IPS DF 6.9 (cell line): ENCODE measurements at regions not wholly inside any gene's neighbourhood (a gene's known extent, or its start where the extent isn't known, plus 50 kb on each side); places are given as distances from the start of the nearest gene placed in this dataset.

Experiments
- DNase-seq: peaks from one replicate; pipeline ENCODE4 v3.0.0-alpha.2; 2013; ENCODE audit warnings: low read depth, low spot score
- H3K27ac ChIP-seq: one replicate; pipeline ENCODE4 v1.5.1; 2013; ENCODE audit warnings: low read length, control low read depth
- H3K27me3 ChIP-seq: 2 replicates; pipeline ENCODE4 v1.6.1; 2013; ENCODE audit warnings: mild to moderate bottlenecking, low read length; ENCODE audit not compliant: control insufficient read depth, insufficient read depth
- H3K36me3 ChIP-seq: 2 replicates; pipeline ENCODE4 v1.6.1; 2013; ENCODE audit warnings: low read length; ENCODE audit not compliant: control insufficient read depth, insufficient read depth
- H3K4me1 ChIP-seq: 2 replicates; pipeline ENCODE4 v1.6.1; 2013; ENCODE audit warnings: low read length; ENCODE audit not compliant: control insufficient read depth, insufficient read depth
- H3K4me3 ChIP-seq: 2 replicates; pipeline ENCODE4 v1.5.1; 2013; ENCODE audit warnings: mild to moderate bottlenecking, low read length
- H3K9me3 ChIP-seq: 2 replicates; pipeline ENCODE4 v1.6.1; 2013; ENCODE audit warnings: low read length, inconsistent platforms; ENCODE audit not compliant: control insufficient read depth, insufficient read depth
- WGBS: extraction: QIAGEN DNeasy Blood & Tissue Kit; methylation state at CpG from one replicate; pipeline ENCODE4 v1.1.7; 2013; ENCODE audit warnings: mixed read lengths, missing lambda C conversion rate; ENCODE audit not compliant: insufficient read length, insufficient coverage; 5-methylcytosine and 5-hydroxymethylcytosine counted together

DNA sequence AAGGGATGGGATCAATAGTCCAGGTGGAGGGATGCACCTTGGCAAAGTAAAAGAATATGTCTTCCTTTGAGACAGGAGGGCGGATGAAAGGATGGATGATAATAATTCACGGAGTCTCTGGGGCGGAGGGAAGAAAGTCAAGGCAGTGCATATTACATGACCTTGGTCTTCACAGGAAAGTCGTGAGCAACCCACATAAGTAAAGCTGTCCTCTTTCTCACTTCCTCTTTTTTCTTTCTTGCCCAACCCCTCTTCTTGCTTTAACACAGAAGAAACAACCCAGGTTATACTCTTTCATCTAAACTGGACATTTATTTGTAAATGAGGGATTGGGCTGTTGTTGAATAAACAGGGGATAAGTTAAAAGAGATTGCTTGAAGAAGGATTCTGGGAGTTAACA, 168.7 kb upstream of the SKOR2 start:
- H3K36me3 ChIP-seq: no peaks in the 10 kb centered on the region
- H3K27ac ChIP-seq: no peak overlapping the region
- no peak for DNase-seq
- H3K4me3 ChIP-seq: no peak overlapping the region
- H3K4me1 ChIP-seq: no peaks in the 10 kb centered on the region; the same call in 1 of the 2 replicates
- H3K9me3 ChIP-seq: no peaks in the 10 kb centered on the region
- WGBS: no CpG with 5 or more reads among the region's 4 CpGs
- H3K27me3 ChIP-seq: peaks cover 10% of the 10 kb centered on the region; the same call in 1 of the 2 replicates

DNA sequence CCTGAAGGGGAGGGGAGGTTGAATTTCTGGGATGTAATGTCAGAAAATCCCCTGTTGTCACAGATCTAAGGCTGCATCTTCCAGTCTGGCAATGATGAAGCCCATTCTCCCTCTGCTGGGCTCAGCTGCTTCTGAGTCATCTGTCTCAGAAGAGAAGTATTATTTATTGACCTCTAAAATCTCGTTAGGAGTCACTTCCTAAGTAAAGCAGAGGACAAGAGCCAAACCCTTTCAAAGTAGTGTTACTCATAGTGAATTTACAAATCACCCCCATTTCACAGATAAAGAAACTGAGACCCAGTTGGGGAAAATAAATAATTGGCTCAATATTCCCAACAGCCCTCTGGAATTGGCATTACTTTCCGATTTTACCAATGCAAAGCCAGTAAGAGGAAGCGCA, 167.3 kb upstream of the SKOR2 start:
- Histone ChIP-seq H3K27me3 (peaks cover 11% of the 10 kb centered on the region; the same call in 1 of the 2 replicates), H3K9me3 (no peaks in the 10 kb centered on the region), H3K36me3 (no peaks in the 10 kb centered on the region), H3K27ac (no peak overlapping the region), H3K4me1 (no peaks in the 10 kb centered on the region; the same call in 1 of the 2 replicates), H3K4me3 (no peak overlapping the region)
- DNase-seq: no peak
- no CpG with 5 or more reads among the region's 3 CpGs for WGBS

DNA sequence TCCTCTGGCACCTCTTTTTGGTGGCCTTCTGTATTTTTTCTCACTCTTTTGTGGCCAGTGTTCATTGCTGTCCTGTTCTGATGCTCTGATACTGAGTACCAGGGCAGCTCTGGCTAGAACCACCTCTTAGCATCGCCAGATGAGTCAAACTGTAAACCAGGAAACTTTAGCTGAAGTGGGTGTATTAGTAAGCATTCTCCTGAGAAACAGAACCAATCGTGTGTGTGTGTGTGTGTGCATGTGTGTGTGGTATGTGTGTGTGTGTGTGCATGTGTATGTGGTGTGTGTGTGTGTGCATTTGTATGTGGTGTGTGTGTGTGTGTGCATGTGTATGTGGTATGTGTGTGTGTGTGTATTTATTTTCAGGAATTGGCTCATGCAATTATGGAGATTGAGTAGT, 166.3 kb upstream of the SKOR2 start:
- Histone ChIP-seq H3K4me3 (no peak overlapping the region), H3K27me3 (peaks cover 10% of the 10 kb centered on the region; the same call in 1 of the 2 replicates), H3K9me3 (no peaks in the 10 kb centered on the region), H3K36me3 (no peaks in the 10 kb centered on the region), H3K27ac (no peak overlapping the region), H3K4me1 (no peaks in the 10 kb centered on the region; the same call in 1 of the 2 replicates)
- WGBS: no CpG with 5 or more reads among the region's 2 CpGs
- no peak for DNase-seq

DNA sequence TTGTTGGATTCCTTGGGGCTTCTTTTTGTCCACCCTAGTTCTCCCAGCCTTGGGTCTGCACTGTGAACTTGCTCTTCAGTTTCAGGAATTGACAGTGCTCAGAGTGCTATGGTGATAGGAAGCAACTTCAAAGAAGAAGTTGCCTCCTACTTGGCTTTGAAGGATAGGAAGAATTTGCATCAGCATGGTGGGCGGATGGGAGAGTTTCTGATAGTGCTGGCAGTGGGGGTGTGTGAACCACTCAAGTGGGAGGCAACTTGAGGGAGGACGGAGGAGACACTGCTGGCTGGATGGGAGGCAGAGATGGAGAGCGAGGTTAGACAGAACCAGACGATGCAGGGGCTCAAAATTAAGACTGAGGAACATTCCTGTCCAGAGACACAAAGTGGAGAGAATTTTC, 164.4 kb upstream of the SKOR2 start:
- no CpG with 5 or more reads among the region's 4 CpGs for WGBS
- H3K4me3 ChIP-seq: no peak overlapping the region
- H3K36me3 ChIP-seq: no peaks in the 10 kb centered on the region
- no peaks in the 10 kb centered on the region; the same call in 1 of the 2 replicates for H3K4me1 ChIP-seq
- H3K27ac ChIP-seq: no peak overlapping the region
- peaks cover 7% of the 10 kb centered on the region; the same call in 1 of the 2 replicates for H3K27me3 ChIP-seq
- no peak for DNase-seq
- no peaks in the 10 kb centered on the region for H3K9me3 ChIP-seq

DNA sequence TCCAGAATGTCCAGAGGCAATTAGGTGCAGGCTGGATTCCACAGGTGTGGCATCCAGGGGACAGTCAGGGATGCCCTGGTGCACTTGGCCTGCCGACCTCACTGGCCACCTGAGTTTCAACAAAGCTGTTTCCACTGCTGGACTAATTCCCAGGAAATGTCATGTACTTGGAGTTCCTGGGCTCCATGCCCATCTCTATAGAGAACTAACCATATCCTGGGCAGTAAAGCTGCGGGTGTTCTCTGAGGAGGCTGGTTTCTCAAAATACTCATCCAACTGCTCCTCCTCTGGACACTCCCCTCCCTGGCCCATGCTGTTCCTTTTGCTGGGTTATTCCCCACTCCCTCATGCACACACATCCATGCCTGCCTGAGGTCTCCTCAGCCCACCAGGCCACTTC, 161.9 kb upstream of the SKOR2 start:
- H3K27me3 ChIP-seq: peaks cover 2% of the 10 kb centered on the region; the same call in 1 of the 2 replicates

DNA sequence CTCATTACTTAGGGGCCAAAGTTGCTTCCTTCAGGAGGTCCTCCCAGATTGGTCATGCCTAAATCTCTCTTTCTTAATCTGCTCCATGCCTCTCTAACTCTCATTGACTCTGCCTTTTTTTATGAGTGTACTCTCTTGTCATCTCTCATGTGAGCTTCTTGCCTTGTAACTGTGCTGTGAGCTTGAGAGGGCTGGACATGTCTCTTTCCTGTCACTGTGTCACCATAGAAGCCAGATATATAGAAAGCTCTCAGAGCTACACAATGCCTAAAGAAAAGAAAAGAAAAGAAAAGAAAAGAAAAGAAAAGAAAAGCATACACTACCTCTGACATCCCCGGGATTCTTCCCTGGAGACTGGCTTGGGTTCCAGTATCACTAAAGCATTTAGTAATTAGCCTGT, 161.5 kb upstream of the SKOR2 start:
- Histone ChIP-seq H3K9me3 (no peaks in the 10 kb centered on the region), H3K36me3 (no peaks in the 10 kb centered on the region), H3K4me1 (no peaks in the 10 kb centered on the region; the same call in 1 of the 2 replicates), H3K27me3 (peaks cover 2% of the 10 kb centered on the region; the same call in 1 of the 2 replicates), H3K27ac (no peak overlapping the region), H3K4me3 (no peak overlapping the region)
- DNase-seq: no peak
- no CpG with 5 or more reads among the region's 1 CpG for WGBS

More for the DNA sequence above, 161.9 kb upstream of the SKOR2 start:
- WGBS: no CpG with 5 or more reads among the region's 2 CpGs
- no peak for DNase-seq
- no peaks in the 10 kb centered on the region for H3K9me3 ChIP-seq
- H3K36me3 ChIP-seq: no peaks in the 10 kb centered on the region
- no peak overlapping the region for H3K27ac ChIP-seq
- no peaks in the 10 kb centered on the region; the same call in 1 of the 2 replicates for H3K4me1 ChIP-seq
- H3K4me3 ChIP-seq: no peak overlapping the region

DNA sequence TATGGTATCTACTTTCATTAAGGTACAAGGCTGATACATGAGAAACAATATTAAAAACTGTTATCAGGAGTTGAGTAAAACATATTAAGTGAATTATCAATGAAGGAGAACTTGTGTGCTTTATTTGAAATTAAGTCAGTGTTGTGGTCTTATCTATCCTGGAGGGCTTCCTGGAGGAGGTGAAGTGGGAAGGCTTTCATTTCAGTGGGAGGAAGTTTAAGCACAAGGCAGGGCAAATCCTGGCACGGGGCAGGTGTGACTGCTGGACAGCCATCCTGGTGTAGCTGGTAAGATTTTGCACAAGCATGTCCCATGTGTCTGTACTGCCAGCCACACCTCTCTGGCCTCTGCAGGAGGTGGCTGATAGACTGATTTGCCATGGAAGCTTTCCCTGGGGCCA, 159.7 kb upstream of the SKOR2 start:
- H3K27me3 ChIP-seq: peaks cover 2% of the 10 kb centered on the region; the same call in 1 of the 2 replicates
- no peak overlapping the region for H3K4me3 ChIP-seq
- H3K4me1 ChIP-seq: no peaks in the 10 kb centered on the region; the same call in 1 of the 2 replicates
- no peak for DNase-seq
- WGBS: no CpG with 5 or more reads among the region's 1 CpG
- H3K27ac ChIP-seq: no peak overlapping the region
- no peaks in the 10 kb centered on the region for H3K9me3 ChIP-seq
- H3K36me3 ChIP-seq: no peaks in the 10 kb centered on the region

DNA sequence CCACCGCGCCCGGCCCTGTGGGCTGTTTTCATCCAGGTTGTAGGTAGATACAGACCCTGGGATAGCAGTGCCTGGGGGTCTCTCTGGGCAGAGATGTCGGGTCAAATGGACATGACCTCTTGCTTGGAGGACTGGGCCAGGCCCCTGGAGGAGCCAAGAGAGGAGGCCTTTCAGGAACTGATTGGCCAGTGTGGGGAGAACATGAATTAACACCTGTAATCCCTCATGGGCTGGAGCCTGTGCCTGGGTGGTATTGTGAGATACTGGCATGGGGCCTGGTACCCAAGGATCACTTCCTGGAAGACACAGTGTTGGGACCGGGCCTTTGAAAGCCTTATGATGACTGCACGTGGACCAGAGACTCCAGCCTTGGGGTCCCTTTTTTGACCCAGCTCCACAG, 158.7 kb upstream of the SKOR2 start:
- Histone ChIP-seq H3K4me1 (peaks cover 2% of the 10 kb centered on the region), H3K36me3 (no peaks in the 10 kb centered on the region), H3K4me3 (no peak overlapping the region), H3K27me3 (peaks cover 2% of the 10 kb centered on the region; the same call in 1 of the 2 replicates), H3K9me3 (no peaks in the 10 kb centered on the region), H3K27ac (no peak overlapping the region)
- WGBS: no CpG with 5 or more reads among the region's 6 CpGs
- no peak for DNase-seq

DNA sequence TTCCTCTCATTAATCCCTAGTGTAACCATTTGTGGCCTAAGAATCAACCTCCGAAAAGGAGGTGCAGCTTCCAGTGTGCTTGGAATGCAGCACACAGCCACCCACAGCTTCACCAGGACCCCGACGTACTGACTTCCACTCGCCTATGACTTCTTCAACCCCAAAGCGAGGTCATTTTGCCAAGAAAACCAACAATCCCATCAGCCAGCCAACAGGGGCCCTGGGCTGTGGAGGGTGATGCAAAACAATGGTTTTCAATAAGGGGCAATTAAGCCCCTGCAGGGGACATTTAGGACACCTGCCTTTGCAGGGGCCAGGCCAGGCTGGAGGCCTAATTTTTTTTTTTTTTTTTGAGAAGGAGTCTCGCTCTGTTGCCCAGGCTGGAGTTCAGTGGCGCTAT, 158.1 kb upstream of the SKOR2 start:
- Histone ChIP-seq H3K27me3 (no peaks in the 10 kb centered on the region), H3K4me1 (peaks cover 5% of the 10 kb centered on the region), H3K36me3 (no peaks in the 10 kb centered on the region), H3K27ac (no peak overlapping the region), H3K9me3 (no peaks in the 10 kb centered on the region), H3K4me3 (no peak overlapping the region)
- WGBS: no CpG with 5 or more reads among the region's 7 CpGs
- no peak for DNase-seq

DNA sequence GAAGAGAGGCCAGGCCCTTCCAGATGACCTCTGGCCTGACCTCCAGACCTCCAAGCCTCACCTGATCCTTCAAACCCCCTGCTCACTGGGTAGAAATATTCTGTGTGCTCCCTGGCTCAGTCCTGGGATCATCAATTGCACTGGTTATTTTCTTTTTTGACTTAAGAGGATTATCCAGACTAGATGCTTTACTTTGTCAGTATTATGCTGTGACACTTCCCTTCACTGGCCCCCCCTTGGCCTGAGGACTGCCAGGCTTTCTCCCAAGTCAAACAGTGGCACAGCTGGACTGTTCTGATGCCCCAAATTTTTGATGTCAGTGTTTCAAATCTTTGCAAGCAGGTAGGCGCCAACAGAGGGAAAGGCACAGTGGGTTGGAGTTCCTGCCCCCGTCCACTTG, 156.3 kb upstream of the SKOR2 start:
- peaks cover 8% of the 10 kb centered on the region for H3K4me1 ChIP-seq
- no peaks in the 10 kb centered on the region for H3K36me3 ChIP-seq
- H3K27me3 ChIP-seq: no peaks in the 10 kb centered on the region
- H3K27ac ChIP-seq: no peak overlapping the region
- no peak for DNase-seq
- no CpG with 5 or more reads among the region's 2 CpGs for WGBS
- H3K9me3 ChIP-seq: no peaks in the 10 kb centered on the region
- H3K4me3 ChIP-seq: no peak overlapping the region

DNA sequence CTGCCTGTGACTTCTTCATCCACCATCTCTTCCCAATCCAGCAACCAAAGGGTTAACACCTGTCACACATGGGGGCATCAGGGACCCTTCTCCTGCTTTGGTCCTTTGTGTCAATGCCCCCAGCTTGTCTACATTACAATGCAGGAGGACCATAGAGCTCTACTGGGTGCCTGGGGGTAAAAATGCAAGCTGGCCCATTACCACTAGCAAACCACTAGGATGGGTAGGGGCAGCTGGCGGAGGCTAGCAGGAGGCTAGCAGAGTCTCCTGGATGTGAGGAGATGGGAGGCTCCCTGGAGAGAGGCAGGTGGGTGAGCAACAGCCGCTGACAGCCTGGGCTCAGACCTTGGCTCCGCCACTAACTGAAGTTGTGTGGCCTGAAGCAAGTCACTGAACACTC, 153.4 kb upstream of the SKOR2 start:
- Histone ChIP-seq H3K36me3 (no peaks in the 10 kb centered on the region), H3K4me1 (peaks cover 8% of the 10 kb centered on the region), H3K9me3 (no peaks in the 10 kb centered on the region), H3K4me3 (no peak overlapping the region), H3K27me3 (no peaks in the 10 kb centered on the region), H3K27ac (no peak overlapping the region)
- WGBS: no CpG with 5 or more reads among the region's 3 CpGs
- no peak for DNase-seq
